LNCAP (cell line): ENCODE measurements at regions not wholly inside any gene's neighbourhood (a gene's known extent, or its start where the extent isn't known, plus 50 kb on each side); places are given as distances from the start of the nearest gene placed in this dataset.
A peak's percentile ranks its signal among the peaks of the same experiment; 100 is the strongest.

Experiments
- TF ChIP-seq, protein P1 (sequence below): fragments of 450-650 bp; IDR thresholded peaks from 2 replicates; pipeline ENCODE4 v1.5.1; 2017; ENCODE audit warnings: mild to moderate bottlenecking

GRCh38 chr6:50589751-50590470 is 123.4 kb upstream of the TFAP2D start:
- TF ChIP-seq, protein P1, sequence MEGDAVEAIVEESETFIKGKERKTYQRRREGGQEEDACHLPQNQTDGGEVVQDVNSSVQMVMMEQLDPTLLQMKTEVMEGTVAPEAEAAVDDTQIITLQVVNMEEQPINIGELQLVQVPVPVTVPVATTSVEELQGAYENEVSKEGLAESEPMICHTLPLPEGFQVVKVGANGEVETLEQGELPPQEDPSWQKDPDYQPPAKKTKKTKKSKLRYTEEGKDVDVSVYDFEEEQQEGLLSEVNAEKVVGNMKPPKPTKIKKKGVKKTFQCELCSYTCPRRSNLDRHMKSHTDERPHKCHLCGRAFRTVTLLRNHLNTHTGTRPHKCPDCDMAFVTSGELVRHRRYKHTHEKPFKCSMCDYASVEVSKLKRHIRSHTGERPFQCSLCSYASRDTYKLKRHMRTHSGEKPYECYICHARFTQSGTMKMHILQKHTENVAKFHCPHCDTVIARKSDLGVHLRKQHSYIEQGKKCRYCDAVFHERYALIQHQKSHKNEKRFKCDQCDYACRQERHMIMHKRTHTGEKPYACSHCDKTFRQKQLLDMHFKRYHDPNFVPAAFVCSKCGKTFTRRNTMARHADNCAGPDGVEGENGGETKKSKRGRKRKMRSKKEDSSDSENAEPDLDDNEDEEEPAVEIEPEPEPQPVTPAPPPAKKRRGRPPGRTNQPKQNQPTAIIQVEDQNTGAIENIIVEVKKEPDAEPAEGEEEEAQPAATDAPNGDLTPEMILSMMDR, result no peak

DNA sequence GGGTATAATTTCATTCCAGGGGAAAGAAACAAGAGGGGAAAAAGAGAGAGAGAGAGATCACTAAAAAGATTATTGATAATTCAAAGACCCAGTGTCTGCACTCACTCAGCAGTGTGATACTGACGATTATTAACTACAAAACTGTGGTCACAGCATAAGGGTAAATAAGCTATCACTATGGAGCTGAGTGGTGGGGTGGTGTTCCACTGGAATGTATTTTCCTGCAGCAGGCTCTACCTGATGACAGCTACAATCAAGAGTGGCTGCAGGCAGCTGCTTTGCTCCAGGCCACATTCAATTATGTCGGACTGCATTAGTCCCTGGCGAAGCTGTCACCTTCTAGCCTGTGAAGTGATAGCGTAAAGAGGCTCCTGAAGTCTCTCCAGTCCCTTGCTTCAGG is 122.2 kb upstream of the TFAP2D start:
- TF ChIP-seq, protein P1, result no peak

GRCh38 chr6:50600280-50600679 is 113.0 kb upstream of the TFAP2D start:
- TF ChIP-seq, protein P1, result no peak

DNA sequence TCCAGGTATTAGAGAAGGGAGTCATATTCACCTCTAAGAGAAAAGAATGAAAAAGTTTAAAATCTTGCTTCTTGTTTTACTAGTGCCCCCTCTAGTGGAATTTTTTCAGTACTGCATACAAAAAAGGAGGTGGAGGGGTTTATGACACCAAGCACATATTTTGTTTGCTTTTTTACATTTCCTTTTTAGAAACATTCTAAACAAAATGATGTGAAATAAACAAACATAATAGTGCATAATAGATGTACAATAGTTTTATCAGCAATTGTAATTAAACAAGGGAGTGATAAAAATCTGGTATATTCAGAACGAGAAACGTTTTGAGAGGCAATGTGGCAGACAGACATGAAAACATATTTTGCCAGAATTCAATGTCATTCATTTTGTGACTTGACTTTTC is 111.0 kb upstream of the TFAP2D start:
- TF ChIP-seq, protein P1, result peak; percentile 76

- TF ChIP-seq, protein P1, result no peak
These were observed 104.9 kb upstream of the TFAP2D start for GRCh38 chr6:50608421-50608820.

DNA sequence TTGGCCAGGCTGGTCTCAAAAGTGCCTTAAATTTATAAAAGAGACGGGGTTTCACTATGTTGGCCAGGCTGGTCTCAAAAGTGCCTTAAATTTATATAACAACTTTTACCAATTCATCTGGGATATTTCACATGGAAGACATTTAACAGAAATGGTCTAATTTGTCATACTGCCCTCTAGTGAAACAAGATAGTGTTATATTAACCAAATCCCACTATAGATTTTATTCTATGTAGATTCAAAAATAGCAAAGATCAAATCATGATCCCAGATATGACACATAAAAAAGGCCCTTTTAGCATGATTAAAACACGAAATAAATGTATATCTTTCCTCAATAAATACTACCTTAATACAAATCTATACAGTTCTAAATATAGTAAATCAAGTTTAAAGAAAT is 102.8 kb upstream of the TFAP2D start:
- TF ChIP-seq, protein P1, result peak; percentile 38; the same call in 1 of the 2 replicates

- TF ChIP-seq, protein P1, result no peak
These were observed 77.9 kb upstream of the TFAP2D start for GRCh38 chr6:50635429-50635828.

GRCh38 chr6:50637267-50637666 is 76.1 kb upstream of the TFAP2D start:
- TF ChIP-seq, protein P1, result no peak
